ENCODE measurements at regions not wholly inside any gene's neighbourhood (a gene's known extent, or its start where the extent isn't known, plus 50 kb on each side); places are given as distances from the start of the nearest gene placed in this dataset.

DNA sequence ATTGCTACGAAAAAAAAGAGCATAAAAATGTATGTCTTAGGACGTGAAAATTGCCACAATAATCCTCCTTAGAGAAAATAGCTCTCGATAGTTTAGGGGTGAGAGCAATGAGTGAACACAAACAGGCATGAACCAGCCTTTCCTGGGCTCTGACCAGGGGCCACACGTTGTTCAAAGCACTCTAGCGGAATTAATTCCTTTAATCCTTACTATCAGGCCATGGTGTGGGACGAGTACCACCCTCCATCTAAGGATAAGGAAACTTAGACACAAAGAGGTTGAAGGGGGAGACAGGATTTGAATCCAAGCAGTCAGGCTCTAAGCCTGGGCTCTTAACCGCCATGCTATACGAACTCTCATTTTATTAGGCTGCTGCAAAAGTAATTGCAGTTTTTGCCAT lies 81.9 kb upstream of the CACNA2D3 start:
- TF ChIP-seq POLR2A (IDR thresholded peaks at IDR 0.05; ENCODE audit: borderline replicate concordance, extremely low read depth, insufficient read depth, insufficient read length) (no peak), ZBTB33 (IDR thresholded peaks at IDR 0.05; ENCODE audit: extremely low read depth, insufficient replicate concordance, low read length) (no peak), CTCF (IDR thresholded peaks at IDR 0.05 in 2 of 3, conservative IDR thresholded peaks at IDR 0.05 in 1 of 3; ENCODE audit: borderline replicate concordance in 1 of 3, insufficient read depth in 1 of 3, low read depth in 2 of 3, low read length in 2 of 3) (no peak), EZH2 (IDR thresholded peaks at IDR 0.05) (no peak), SP1 (IDR thresholded peaks at IDR 0.05; ENCODE audit: low read depth) (no peak), POLR2AphosphoS5 (IDR thresholded peaks at IDR 0.05; ENCODE audit: low read depth, low read length) (no peak), SIN3A (IDR thresholded peaks at IDR 0.05; ENCODE audit: low read depth) (no peak), CBX3 (IDR thresholded peaks at IDR 0.05; ENCODE audit: low read depth) (no peak), EZH2phosphoT487 (IDR thresholded peaks at IDR 0.05; ENCODE audit: borderline replicate concordance) (no peak), ZFX (IDR thresholded peaks at IDR 0.05) (no peak), FOSL1 (IDR thresholded peaks at IDR 0.05; ENCODE audit: low read depth) (no peak), ZNF274 (IDR thresholded peaks at IDR 0.05; ENCODE audit: low read depth, low read length) (no peak)
